Limb (tissue), 2 donors: ENCODE measurements at regions not wholly inside any gene's neighbourhood (a gene's known extent, or its start where the extent isn't known, plus 50 kb on each side); places are given as distances from the start of the nearest gene placed in this dataset.

Experiments used
- DNase-seq, 2 donors: peaks; one replicate each; pipeline ENCODE4 v3.0.0-alpha.2; 2016; ENCODE audit errors: extremely low spot score in 2 of 2

- no peak for DNase-seq
These were observed 253.8 kb downstream of the FZD1 start for GRCh38 chr7:91518058-91518457.

- no peak for DNase-seq
These were observed 255.3 kb downstream of the FZD1 start for GRCh38 chr7:91519241-91520158.

- no peak for DNase-seq
These were observed 256.4 kb downstream of the FZD1 start for GRCh38 chr7:91520645-91521044.

GRCh38 chr7:91526404-91526803, 262.2 kb downstream of the FZD1 start:
- no peak for DNase-seq

- DNase-seq = no peak
These were observed 263.2 kb downstream of the FZD1 start for GRCh38 chr7:91527460-91527859.

GRCh38 chr7:91533996-91534395, 269.8 kb downstream of the FZD1 start:
- no peak for DNase-seq

GRCh38 chr7:91537260-91538152, 273.3 kb downstream of the FZD1 start:
- no peak for DNase-seq

GRCh38 chr7:91541641-91542040, 277.4 kb downstream of the FZD1 start:
- DNase-seq = no peak

GRCh38 chr7:91543646-91544045, 279.4 kb downstream of the FZD1 start:
- no peak for DNase-seq

- DNase-seq = no peak
These were observed 285.6 kb downstream of the FZD1 start for GRCh38 chr7:91549878-91550277.

GRCh38 chr7:91550931-91551330, 286.7 kb downstream of the FZD1 start:
- DNase-seq = no peak

- DNase-seq = no peak
These were observed 287.3 kb downstream of the FZD1 start for GRCh38 chr7:91551377-91552175.

GRCh38 chr7:91553410-91553895, 289.2 kb downstream of the FZD1 start:
- DNase-seq = no peak

- DNase-seq = no peak
These were observed 290.6 kb downstream of the FZD1 start for GRCh38 chr7:91554883-91555282.

- no peak for DNase-seq
These were observed 292.0 kb downstream of the FZD1 start for GRCh38 chr7:91556239-91556638.

GRCh38 chr7:91556956-91557650, 292.9 kb downstream of the FZD1 start:
- no peak for DNase-seq

GRCh38 chr7:91557789-91558404, 293.7 kb downstream of the FZD1 start:
- DNase-seq = no peak

GRCh38 chr7:91559947-91560346, 295.7 kb downstream of the FZD1 start:
- DNase-seq = no peak

GRCh38 chr7:91564101-91564500, 299.9 kb downstream of the FZD1 start:
- DNase-seq = no peak

GRCh38 chr7:91564541-91564940, 300.3 kb downstream of the FZD1 start:
- no peak for DNase-seq
